Immature natural killer cell (primary cell): ENCODE measurements at regions not wholly inside any gene's neighbourhood (a gene's known extent, or its start where the extent isn't known, plus 50 kb on each side); places are given as distances from the start of the nearest gene placed in this dataset.

Experiments
- DNase-seq, 3 donors: peaks; one replicate each; pipeline ENCODE4 v3.0.0; 2022; ENCODE audit warnings: mixed read lengths in 1 of 3
- H3K27ac Mint-ChIP-seq, 6 donors: one replicate each; pipeline ENCODE4 v1.8.0; 2020; ENCODE audit warnings: mixed read lengths in 6 of 6, mild to moderate bottlenecking in 5 of 6, inconsistent platforms in 4 of 6, moderate library complexity in 3 of 6
- H3K27me3 Mint-ChIP-seq, 3 donors: one replicate each; pipeline ENCODE4 v1.8.0; 2020 to 2021; ENCODE audit warnings: low read depth in 3 of 3, mild to moderate bottlenecking in 3 of 3, mixed read lengths in 3 of 3, moderate library complexity in 3 of 3, inconsistent platforms in 1 of 3
- H3K36me3 Mint-ChIP-seq, 3 donors: one replicate each; pipeline ENCODE4 v1.8.0; 2020; ENCODE audit warnings: mixed read lengths in 3 of 3, inconsistent platforms in 2 of 3, mild to moderate bottlenecking in 2 of 3
- H3K4me1 Mint-ChIP-seq, 2 donors: one replicate each; pipeline ENCODE4 v1.8.0; 2020; ENCODE audit warnings: inconsistent platforms in 2 of 2, mild to moderate bottlenecking in 2 of 2, mixed read lengths in 2 of 2, moderate library complexity in 1 of 2
- H3K4me3 Mint-ChIP-seq, 5 donors: one replicate each; pipeline ENCODE4 v1.8.0; 2020; ENCODE audit warnings: mild to moderate bottlenecking in 5 of 5, mixed read lengths in 5 of 5, inconsistent platforms in 3 of 5, moderate library complexity in 3 of 5
- H3K9me3 Mint-ChIP-seq, 6 donors: one replicate each; pipeline ENCODE4 v1.8.0; 2020; ENCODE audit warnings: mild to moderate bottlenecking in 6 of 6, mixed read lengths in 6 of 6, inconsistent platforms in 4 of 6, moderate library complexity in 3 of 6

DNA sequence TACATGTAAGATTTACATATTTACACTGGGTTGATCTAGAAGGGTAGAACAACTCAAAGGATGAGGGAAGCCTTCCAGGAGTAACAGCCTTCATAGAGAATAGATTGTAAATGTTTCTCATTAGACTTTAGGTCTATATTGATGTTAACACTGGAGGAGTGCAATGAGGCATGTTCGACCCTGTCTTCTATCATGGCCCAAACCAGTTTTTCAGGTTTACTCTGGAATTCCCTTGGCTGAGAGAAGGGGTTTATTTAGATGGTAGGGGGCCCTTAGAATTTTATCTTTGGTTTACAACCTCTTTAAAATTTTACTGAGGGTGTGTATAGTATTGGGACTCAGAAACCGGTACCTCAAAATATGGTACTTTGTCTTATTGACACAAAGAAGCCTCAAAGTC, 634.9 kb upstream of the PIK3C3 start:
- no peak overlapping the region for H3K4me3 Mint-ChIP-seq
- H3K27ac Mint-ChIP-seq: no peak overlapping the region
- no peak for DNase-seq
- H3K36me3 Mint-ChIP-seq: no peaks in the 10 kb centered on the region
- peaks cover 12 to 62% (median 18%) of the 10 kb centered on the region in 6 donors for H3K9me3 Mint-ChIP-seq
- no peaks in the 10 kb centered on the region for H3K27me3 Mint-ChIP-seq
- H3K4me1 Mint-ChIP-seq: no peaks in the 10 kb centered on the region

DNA sequence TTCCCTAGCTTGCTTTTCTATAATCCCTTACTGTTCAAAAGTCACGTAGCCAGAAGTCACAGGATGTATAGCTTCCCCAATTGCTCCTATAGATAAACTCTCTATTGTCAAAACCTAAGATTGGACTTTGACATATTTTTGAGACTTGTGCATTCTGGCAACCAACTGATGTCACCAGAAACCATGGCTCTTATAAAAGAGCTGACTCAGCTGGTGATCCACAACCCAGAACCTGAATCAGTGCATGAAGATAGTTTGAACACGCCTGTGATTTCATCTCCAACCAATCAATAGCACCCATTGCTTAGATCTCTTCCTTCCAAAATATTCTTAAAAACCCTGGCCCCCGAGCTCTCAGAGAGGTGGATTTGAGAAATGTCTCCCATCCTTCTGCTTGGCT, 639.9 kb upstream of the PIK3C3 start:
- peaks cover 15 to 61% (median 22%) of the 10 kb centered on the region in 6 donors for H3K9me3 Mint-ChIP-seq
- no peaks in the 10 kb centered on the region for H3K36me3 Mint-ChIP-seq
- no peak overlapping the region for H3K4me3 Mint-ChIP-seq
- H3K27ac Mint-ChIP-seq: no peak overlapping the region
- no peaks in the 10 kb centered on the region for H3K4me1 Mint-ChIP-seq
- DNase-seq: no peak
- H3K27me3 Mint-ChIP-seq: no peaks in the 10 kb centered on the region

DNA sequence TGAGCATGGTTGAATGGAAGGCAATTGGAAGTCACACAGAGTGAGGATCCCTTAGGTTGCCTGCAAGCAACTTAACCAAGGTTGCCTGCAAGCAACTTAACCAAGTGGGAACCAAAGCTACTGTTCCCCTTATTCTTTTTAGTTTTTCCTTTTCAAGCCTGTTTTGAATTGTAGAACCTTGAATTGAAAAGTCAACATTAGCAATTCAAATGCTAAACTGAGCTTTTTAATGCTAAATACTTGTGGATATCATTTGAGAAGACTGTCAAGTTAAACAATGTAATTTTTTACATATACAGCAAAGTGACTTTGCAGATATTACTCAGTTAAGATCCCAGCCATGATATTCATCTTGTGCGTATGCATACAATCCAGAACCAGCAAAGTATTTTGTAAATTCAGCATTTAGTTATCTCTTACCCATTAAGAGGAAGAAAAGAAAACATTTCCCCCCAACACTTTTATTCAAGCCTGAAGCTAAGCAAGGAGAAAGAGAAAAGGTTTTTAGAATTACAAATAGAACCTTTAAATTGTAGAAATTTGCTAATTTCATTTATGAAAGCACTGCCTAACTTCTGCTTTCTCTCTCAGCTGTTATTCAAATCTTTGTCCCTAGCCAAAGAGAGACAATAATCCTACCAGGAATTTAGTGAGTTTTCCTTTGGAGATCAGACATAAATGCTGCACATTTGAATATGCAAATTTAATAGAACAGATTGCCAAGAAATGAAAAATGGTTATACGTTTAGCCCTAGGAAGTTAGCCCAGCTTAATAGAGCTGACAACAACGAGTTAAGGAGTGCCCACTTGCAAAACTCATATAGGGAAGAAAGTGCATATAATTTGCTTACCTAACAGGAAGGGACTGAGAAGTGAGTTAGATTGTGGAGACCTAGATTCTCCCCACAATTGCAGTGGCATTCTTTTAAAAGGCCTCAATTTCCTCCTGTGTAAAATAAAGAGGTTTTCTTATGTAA, 643.2 kb upstream of the PIK3C3 start:
- no peaks in the 10 kb centered on the region for H3K36me3 Mint-ChIP-seq
- H3K9me3 Mint-ChIP-seq: peaks cover 7 to 63% (median 25%) of the 10 kb centered on the region in 6 donors

DNA sequence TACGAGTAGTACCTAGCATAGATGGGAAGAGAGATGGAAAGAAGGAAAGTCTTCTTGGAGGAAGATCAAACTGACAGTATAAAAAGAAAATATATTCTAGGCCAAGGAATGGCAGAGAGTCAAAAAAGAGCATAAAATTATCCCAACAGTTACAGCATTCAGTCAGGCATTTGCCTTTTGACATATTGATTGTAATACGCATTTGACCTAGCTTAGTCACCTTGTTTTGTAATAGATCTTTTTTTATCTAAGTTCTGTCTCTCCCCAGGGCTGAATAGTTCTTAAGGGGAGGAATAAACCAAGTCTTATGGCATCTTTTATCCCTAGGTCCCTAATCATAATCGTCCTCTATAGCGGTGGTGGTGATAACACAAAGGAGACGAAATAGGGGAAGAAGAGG, 657.3 kb upstream of the PIK3C3 start:
- no peak for DNase-seq
- H3K27me3 Mint-ChIP-seq: no peaks in the 10 kb centered on the region
- no peak overlapping the region for H3K27ac Mint-ChIP-seq
- no peaks in the 10 kb centered on the region for H3K36me3 Mint-ChIP-seq
- peaks cover 0 to 35% (median 17%) of the 10 kb centered on the region in 6 donors for H3K9me3 Mint-ChIP-seq
- no peaks in the 10 kb centered on the region for H3K4me1 Mint-ChIP-seq
- H3K4me3 Mint-ChIP-seq: no peak overlapping the region

More for the DNA sequence above, 643.2 kb upstream of the PIK3C3 start:
- peaks cover 0 to 2% (median 1%) of the 10 kb centered on the region in 3 donors for H3K27me3 Mint-ChIP-seq
- DNase-seq: no peak
- no peak overlapping the region for H3K27ac Mint-ChIP-seq
- H3K4me1 Mint-ChIP-seq: no peaks in the 10 kb centered on the region
- no peak overlapping the region for H3K4me3 Mint-ChIP-seq

DNA sequence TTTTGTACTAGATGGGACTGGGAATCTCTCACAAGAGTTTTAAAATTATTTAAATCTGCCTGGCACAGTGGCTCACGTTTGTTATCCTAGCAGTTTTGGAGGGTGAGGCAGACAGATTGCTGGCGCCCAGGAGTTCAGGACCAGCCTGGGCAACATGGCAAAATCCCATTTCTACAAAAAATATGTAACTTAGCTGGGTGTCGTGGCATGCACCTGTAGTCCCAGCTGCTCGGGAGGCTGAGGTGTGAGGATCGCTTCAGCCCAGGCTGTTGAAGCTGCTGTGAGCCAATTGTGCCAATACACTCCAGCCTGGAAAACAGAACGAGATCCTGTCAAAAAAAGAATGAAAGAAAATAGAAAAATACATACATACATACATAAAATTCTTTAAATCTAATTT, 685.7 kb upstream of the PIK3C3 start:
- no peak overlapping the region for H3K4me3 Mint-ChIP-seq
- no peak overlapping the region for H3K27ac Mint-ChIP-seq
- no peak for DNase-seq
- no peaks in the 10 kb centered on the region for H3K4me1 Mint-ChIP-seq
- H3K9me3 Mint-ChIP-seq: peaks cover 7 to 41% (median 18%) of the 10 kb centered on the region in 6 donors
- no peaks in the 10 kb centered on the region for H3K36me3 Mint-ChIP-seq
- peaks cover 0 to 2% (median 0%) of the 10 kb centered on the region in 3 donors for H3K27me3 Mint-ChIP-seq

DNA sequence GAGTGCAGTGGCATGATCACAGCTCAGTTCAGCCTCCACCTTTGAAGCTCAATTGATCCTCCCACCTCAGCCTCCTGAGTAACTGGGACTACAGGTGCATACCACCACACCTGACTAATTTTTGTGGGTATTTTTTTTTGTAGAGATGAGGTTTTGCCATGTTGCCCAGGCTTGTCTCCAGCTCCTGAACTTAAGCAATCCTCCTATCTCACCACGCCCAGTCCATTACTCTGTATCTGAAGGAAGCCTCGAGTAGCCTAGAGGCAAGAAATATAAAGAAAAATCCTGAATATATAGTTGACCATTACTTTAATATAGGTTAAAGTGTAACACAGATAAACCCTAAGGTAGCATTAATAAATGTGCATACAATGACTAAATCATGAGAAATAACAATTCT, 686.8 kb upstream of the PIK3C3 start:
- H3K27me3 Mint-ChIP-seq: peaks cover 0 to 4% (median 0%) of the 10 kb centered on the region in 3 donors
- no peaks in the 10 kb centered on the region for H3K4me1 Mint-ChIP-seq
- no peaks in the 10 kb centered on the region for H3K36me3 Mint-ChIP-seq
- H3K9me3 Mint-ChIP-seq: peaks cover 4 to 38% (median 12%) of the 10 kb centered on the region in 6 donors
- no peak for DNase-seq
- no peak overlapping the region for H3K27ac Mint-ChIP-seq
- H3K4me3 Mint-ChIP-seq: no peak overlapping the region

DNA sequence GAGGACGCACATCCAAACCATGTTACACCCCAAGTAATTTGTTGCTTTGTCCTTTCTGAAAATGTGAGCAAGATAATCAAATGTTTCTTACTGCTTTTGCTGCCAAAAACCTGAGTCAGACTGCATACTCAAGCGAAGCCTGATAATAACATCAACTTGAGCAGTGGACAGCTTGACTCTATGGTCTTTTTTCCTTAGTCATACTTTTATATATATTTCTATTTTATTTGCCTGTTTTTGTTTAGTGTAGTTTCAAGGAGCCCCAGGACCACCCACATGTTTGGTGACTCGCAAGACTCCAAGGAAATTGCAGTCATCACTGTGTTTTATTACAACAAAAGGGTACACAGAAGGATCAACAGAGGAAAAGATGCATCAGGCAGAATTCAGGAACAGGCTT, 688.4 kb upstream of the PIK3C3 start:
- Mint-ChIP-seq H3K4me3 (no peak overlapping the region), H3K36me3 (peaks cover 0 to 3% (median 0%) of the 10 kb centered on the region in 3 donors), H3K27ac (no peak overlapping the region), H3K27me3 (peaks cover 0 to 4% (median 0%) of the 10 kb centered on the region in 3 donors), H3K4me1 (no peaks in the 10 kb centered on the region), H3K9me3 (peaks cover 8 to 45% (median 16%) of the 10 kb centered on the region in 6 donors)
- no peak for DNase-seq

DNA sequence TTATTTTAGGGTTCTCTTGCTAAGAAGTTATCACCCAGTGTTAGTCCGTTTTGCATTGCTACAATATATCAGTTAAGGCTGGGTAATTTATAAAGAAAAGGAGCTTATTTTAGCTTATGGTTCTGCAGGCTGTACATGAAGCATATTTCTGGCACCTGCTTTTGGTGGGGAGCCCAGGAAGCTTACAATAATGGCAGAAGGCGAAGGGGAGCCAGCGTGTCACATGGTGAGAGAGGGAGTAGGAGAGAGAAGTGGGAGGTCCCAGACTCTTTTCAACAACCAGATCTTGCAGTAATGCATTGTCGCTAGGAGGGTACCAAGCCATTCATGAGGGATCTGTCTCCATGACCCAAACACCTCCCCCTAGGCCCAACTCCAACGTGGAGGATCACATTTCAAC, 688.8 kb upstream of the PIK3C3 start:
- peaks cover 0 to 4% (median 0%) of the 10 kb centered on the region in 3 donors for H3K36me3 Mint-ChIP-seq
- DNase-seq: no peak
- H3K9me3 Mint-ChIP-seq: peaks cover 8 to 46% (median 17%) of the 10 kb centered on the region in 6 donors
- H3K4me1 Mint-ChIP-seq: no peaks in the 10 kb centered on the region
- H3K4me3 Mint-ChIP-seq: no peak overlapping the region
- no peak overlapping the region for H3K27ac Mint-ChIP-seq
- H3K27me3 Mint-ChIP-seq: peaks cover 0 to 4% (median 0%) of the 10 kb centered on the region in 3 donors

DNA sequence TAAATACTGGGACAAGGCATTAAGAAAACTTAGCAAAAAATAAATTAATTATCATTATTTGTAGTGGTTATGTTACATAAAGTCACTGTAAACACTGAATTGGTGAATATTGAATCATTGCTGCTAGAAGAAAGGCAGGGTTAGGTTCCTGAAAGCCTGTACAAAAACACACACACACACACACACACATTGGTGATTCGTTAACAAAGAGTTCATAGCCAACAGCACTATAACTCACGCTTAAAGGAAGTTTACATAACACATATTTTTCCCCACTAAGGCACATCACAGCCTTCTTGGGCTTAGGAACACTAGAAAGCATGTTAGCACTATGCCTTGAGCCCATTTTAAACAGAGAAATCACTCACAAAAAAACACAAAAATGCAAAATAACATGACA, 690.0 kb upstream of the PIK3C3 start:
- Mint-ChIP-seq H3K9me3 (peaks cover 6 to 51% (median 13%) of the 10 kb centered on the region in 6 donors), H3K27me3 (peaks cover 0 to 4% (median 0%) of the 10 kb centered on the region in 3 donors), H3K4me1 (no peaks in the 10 kb centered on the region), H3K36me3 (peaks cover 0 to 4% (median 0%) of the 10 kb centered on the region in 3 donors), H3K27ac (no peak overlapping the region), H3K4me3 (no peak overlapping the region)
- DNase-seq: no peak

DNA sequence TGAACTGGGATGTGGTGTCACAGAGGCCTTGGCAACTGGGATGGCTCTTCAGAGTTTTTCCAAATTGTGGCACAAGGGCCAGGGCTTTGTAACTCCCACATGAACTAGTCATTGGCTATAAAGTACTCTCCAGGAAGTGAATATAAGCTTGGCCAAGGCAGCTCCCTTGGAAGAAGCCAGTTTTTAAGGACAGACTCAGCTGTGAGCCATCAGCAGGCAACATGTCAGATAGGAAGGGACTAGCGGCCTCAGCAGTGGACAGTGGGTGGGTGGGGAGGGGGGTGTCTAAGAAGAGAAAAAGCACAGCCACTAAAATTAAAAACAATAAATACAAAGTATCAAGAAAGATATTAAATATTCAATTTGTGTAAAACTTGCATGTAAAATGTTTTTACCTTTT, 691.1 kb upstream of the PIK3C3 start:
- H3K27me3 Mint-ChIP-seq: peaks cover 0 to 4% (median 0%) of the 10 kb centered on the region in 3 donors
- H3K4me1 Mint-ChIP-seq: no peaks in the 10 kb centered on the region

DNA sequence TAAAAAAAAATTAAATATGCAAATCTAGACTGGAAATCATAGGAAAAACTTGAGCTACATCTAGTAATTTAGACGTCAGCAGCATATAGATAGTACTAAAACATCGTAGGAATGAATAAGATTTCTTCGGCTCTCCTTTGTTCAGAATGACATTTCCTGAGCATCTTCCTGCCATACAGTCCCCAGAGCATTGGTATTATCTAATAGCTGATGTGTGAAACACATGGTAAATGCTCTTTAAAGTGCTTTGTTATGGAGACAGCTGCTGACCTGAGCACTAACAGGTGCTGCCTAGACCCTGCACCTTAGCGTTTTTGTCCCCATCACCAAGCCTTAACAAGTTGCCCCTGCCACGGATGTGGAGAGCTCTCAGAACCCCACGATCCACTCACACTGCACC, 692.3 kb upstream of the PIK3C3 start:
- H3K9me3 Mint-ChIP-seq: peaks cover 6 to 59% (median 20%) of the 10 kb centered on the region in 6 donors
- no peaks in the 10 kb centered on the region for H3K4me1 Mint-ChIP-seq
- no peak for DNase-seq
- H3K27ac Mint-ChIP-seq: no peak overlapping the region
- H3K27me3 Mint-ChIP-seq: peaks cover 0 to 4% (median 0%) of the 10 kb centered on the region in 3 donors
- H3K4me3 Mint-ChIP-seq: no peak overlapping the region
- H3K36me3 Mint-ChIP-seq: peaks cover 0 to 4% (median 0%) of the 10 kb centered on the region in 3 donors

More for the DNA sequence above, 691.1 kb upstream of the PIK3C3 start:
- no peak overlapping the region for H3K4me3 Mint-ChIP-seq
- peaks cover 6 to 61% (median 19%) of the 10 kb centered on the region in 6 donors for H3K9me3 Mint-ChIP-seq
- H3K36me3 Mint-ChIP-seq: peaks cover 0 to 4% (median 0%) of the 10 kb centered on the region in 3 donors
- H3K27ac Mint-ChIP-seq: no peak overlapping the region
- no peak for DNase-seq

DNA sequence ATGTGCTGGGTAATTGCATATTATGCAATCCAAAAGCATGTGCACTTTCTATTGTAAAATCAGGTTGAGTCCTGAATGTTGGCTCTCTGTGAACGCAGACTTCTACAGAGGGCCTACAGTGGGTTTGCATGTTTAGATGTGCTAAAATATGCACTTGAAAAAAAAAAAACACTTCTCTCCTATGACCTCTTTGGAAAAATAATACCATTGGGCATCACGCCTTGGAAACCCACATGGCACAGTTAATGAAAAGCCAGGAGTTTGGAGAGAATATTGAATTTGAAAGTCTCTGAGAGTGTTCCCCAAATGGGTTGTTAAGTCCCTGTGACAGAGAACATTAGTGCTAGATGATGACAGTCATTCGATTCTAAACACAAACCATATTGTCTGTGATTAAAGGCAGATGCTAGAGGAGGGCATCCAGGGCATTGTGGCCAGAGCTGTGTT, 710.4 kb upstream of the PIK3C3 start:
- no peak for DNase-seq
- Mint-ChIP-seq H3K27ac (no peak overlapping the region), H3K4me1 (no peaks in the 10 kb centered on the region), H3K4me3 (no peak overlapping the region), H3K36me3 (no peaks in the 10 kb centered on the region), H3K27me3 (peaks cover 0 to 2% (median 0%) of the 10 kb centered on the region in 3 donors), H3K9me3 (peaks cover 2 to 40% (median 23%) of the 10 kb centered on the region in 6 donors)

DNA sequence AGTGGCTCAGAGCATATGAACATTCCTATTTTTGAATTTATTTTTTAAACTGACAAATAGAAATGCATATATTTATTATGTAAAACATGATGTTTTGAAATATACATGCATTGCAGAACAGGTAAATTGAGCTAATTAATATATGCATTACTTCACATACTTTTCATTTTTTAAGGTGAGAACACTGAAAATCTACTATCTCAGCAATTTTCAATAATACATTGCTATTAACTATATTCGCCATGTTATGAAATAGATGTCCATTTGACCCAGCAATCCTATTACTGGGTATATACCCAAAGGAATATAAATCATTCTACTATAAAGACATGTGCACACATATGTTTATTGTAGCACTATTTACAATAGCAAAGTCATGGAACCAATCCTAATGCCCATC, 717.7 kb upstream of the PIK3C3 start:
- no peaks in the 10 kb centered on the region for H3K4me1 Mint-ChIP-seq
- no peak overlapping the region for H3K27ac Mint-ChIP-seq
- no peaks in the 10 kb centered on the region for H3K36me3 Mint-ChIP-seq

DNA sequence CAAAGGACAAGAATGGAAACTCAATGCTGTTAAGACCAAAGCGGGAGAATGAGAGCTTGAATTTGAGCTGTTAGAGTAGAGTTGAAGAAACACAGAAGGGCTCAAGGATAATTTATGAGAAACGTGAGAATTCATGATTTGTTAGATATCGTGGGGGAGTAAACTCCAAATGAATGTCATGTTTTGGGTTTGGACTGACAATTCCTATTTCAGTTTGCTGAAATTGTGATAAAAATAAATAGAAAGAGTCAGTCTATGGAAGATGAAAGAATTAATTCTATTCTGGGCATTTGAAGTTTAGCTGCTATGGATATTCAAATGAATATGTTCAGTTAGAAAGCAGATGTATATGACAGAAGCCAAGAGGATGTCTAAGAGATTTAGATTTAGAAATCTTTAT, 723.4 kb upstream of the PIK3C3 start:
- Mint-ChIP-seq H3K27ac (no peak overlapping the region), H3K27me3 (no peaks in the 10 kb centered on the region), H3K9me3 (peaks cover 5 to 15% (median 14%) of the 10 kb centered on the region in 6 donors), H3K4me3 (no peak overlapping the region), H3K36me3 (no peaks in the 10 kb centered on the region), H3K4me1 (no peaks in the 10 kb centered on the region)
- DNase-seq: no peak

More for the DNA sequence above, 717.7 kb upstream of the PIK3C3 start:
- DNase-seq: no peak
- Mint-ChIP-seq H3K9me3 (peaks cover 0 to 27% (median 11%) of the 10 kb centered on the region in 6 donors), H3K27me3 (no peaks in the 10 kb centered on the region), H3K4me3 (no peak overlapping the region)
